Esophagus muscularis mucosa (tissue), 4 donors: ENCODE measurements at regions not wholly inside any gene's neighbourhood (a gene's known extent, or its start where the extent isn't known, plus 50 kb on each side); places are given as distances from the start of the nearest gene placed in this dataset.

Experiments
- DNase-seq: peaks from one replicate; pipeline ENCODE4 v3.0.0-alpha.2; 2017; ENCODE audit errors: extremely low spot score
- H3K27ac ChIP-seq, 4 donors: fragments of 200-600 bp; sonication (generic); replicated peaks in 1 of 4; 1 replicate in 3 of 4; 2 replicates in 1 of 4; pipeline ENCODE4 v1.5.1; 2016 to 2019; ENCODE audit warnings: mild to moderate bottlenecking in 1 of 4
- H3K27me3 ChIP-seq, 4 donors: fragments of 200-600 bp; sonication (generic); one replicate each; pipeline versions ENCODE4 v1.5.1 to v1.6.0; 2016 to 2019
- H3K36me3 ChIP-seq, 4 donors: fragments of 200-600 bp; sonication (generic); one replicate each; pipeline ENCODE4 v1.5.1; 2016 to 2019
- H3K4me1 ChIP-seq, 4 donors: fragments of 200-600 bp; sonication (generic); one replicate each; pipeline ENCODE4 v1.5.1; 2016 to 2019
- H3K4me3 ChIP-seq, 4 donors: fragments of 200-600 bp; sonication (generic); 1 replicate in 2 of 4; 2 replicates in 2 of 4; pipeline ENCODE4 v1.5.1; 2016 to 2019; ENCODE audit warnings: mild to moderate bottlenecking in 4 of 4, moderate library complexity in 1 of 4
- H3K9me3 ChIP-seq, 4 donors: fragments of 200-600 bp; sonication (generic); 1 replicate in 3 of 4; 2 replicates in 1 of 4; pipeline ENCODE4 v1.5.1; 2016 to 2019
- CTCF ChIP-seq, 3 experiments: fragments of 200-600 bp in 2 of 3; fragments of 450-650 bp in 1 of 3; sonication (generic) in 2 of 3; IDR thresholded peaks; one replicate each; pipeline ENCODE4 v1.5.1; 2017 to 2019; ENCODE audit warnings: antibody characterized with exemption in 3 of 3, mild to moderate bottlenecking in 2 of 3, moderate library complexity in 1 of 3
- EP300 ChIP-seq: sonication (generic); formaldehyde crosslinking; IDR thresholded peaks from one replicate; pipeline ENCODE4 v1.6.1; 2017; ENCODE audit warnings: antibody characterized with exemption
- POLR2A ChIP-seq: fragments of 450-650 bp; IDR thresholded peaks from one replicate; pipeline ENCODE4 v1.6.1; 2017; ENCODE audit warnings: antibody characterized with exemption, moderate library complexity, mild to moderate bottlenecking, low read depth
- POLR2AphosphoS5 ChIP-seq, 2 donors: sonication (generic); formaldehyde crosslinking; IDR thresholded peaks; one replicate each; pipeline ENCODE4 v1.6.1; 2017; ENCODE audit warnings: antibody characterized with exemption in 2 of 2
- WGBS: methylation state at CpG from one replicate; pipeline ENCODE4 v1.1.5; 2018; 5-methylcytosine and 5-hydroxymethylcytosine counted together
- intact Hi-C: fragments of 100-400 bp; cut with DNase I; formaldehyde crosslinking; loops from one replicate; pipeline ENCODE4 v1.15.1; 2023

GRCh38 chr10:117646718-117647117 is 104.2 kb downstream of the EMX2 start:
- WGBS, result 93% methylated on average over 4 of the region's 5 CpGs
- TF ChIP-seq POLR2AphosphoS5 (IDR thresholded peaks at IDR 0.05) (no peak), CTCF (IDR thresholded peaks at IDR 0.05) (no peak), POLR2A (no peak), EP300 (no peak)
- H3K4me3 ChIP-seq, result no peak overlapping the region
- no peaks in the 10 kb centered on the region for H3K4me1 ChIP-seq
- no peaks in the 10 kb centered on the region for H3K36me3 ChIP-seq
- H3K27ac ChIP-seq, result no peak overlapping the region
- intact Hi-C loops, result no loop called here
- no peak for DNase-seq
- peaks cover 0 to 9% (median 7%) of the 10 kb centered on the region in 4 donors for H3K9me3 ChIP-seq
- no peaks in the 10 kb centered on the region for H3K27me3 ChIP-seq

DNA sequence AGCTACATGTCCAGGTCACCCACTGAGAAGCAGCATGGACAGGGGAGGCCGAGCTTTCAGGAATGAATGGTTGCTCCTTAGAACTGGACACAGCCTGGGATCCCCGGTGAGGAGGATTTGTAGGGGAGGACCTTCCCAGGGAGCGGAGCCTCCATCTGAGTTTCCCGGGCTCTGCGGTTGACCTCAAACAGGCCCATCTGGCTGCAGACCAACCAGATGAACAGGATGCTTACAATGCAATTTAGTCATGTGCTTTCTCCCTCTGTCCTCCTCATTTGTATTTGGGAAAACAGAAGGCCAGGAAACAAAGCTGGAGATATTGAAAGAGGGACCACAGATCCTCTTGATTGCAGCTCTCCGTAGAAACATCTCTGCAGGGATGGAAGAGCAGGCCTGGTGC is 104.8 kb downstream of the EMX2 start:
- Histone ChIP-seq H3K4me1 (no peaks in the 10 kb centered on the region), H3K9me3 (peaks cover 0 to 9% (median 7%) of the 10 kb centered on the region in 4 donors), H3K27ac (no peak overlapping the region), H3K36me3 (no peaks in the 10 kb centered on the region), H3K27me3 (no peaks in the 10 kb centered on the region), H3K4me3 (no peak overlapping the region)
- WGBS, result 51% methylated on average over 5 of the region's 6 CpGs
- intact Hi-C loops, result no loop called here
- DNase-seq, result no peak
- no peak for TF ChIP-seq POLR2AphosphoS5 (IDR thresholded peaks at IDR 0.05)
- no peak for TF ChIP-seq CTCF (IDR thresholded peaks at IDR 0.05)
- TF ChIP-seq POLR2A, result no peak
- no peak for TF ChIP-seq EP300

DNA sequence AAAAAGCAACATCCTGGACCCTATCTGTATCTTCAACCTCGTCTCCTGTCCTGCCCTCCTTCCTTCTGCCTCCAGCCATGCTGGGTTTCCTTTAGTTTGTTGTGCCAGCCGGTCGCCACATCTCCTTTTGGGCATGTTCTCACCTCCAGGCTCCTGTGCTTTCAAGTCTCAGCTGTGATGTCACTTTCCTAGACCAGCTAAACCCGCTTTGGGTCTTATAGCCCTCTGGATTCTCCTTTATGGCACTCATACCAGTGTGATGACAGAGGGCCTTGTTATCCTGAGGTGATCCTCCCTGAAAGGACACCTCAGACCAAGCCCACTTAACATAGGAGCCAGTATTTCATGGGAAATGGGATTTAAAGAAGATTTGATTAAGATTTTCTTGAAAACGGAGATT is 108.6 kb downstream of the EMX2 start:
- intact Hi-C loops, result no loop called here
- no peak overlapping the region for H3K27ac ChIP-seq
- H3K4me3 ChIP-seq, result no peak overlapping the region
- H3K36me3 ChIP-seq, result no peaks in the 10 kb centered on the region
- no peaks in the 10 kb centered on the region for H3K4me1 ChIP-seq
- H3K9me3 ChIP-seq, result peaks cover 0 to 26% (median 18%) of the 10 kb centered on the region in 4 donors
- TF ChIP-seq EP300, result no peak
- no peak for TF ChIP-seq POLR2AphosphoS5 (IDR thresholded peaks at IDR 0.05)
- no peak for TF ChIP-seq CTCF (IDR thresholded peaks at IDR 0.05)
- no peak for TF ChIP-seq POLR2A
- no peak for DNase-seq
- H3K27me3 ChIP-seq, result no peaks in the 10 kb centered on the region
- WGBS, result 87% methylated on average over 5 of the region's 5 CpGs

DNA sequence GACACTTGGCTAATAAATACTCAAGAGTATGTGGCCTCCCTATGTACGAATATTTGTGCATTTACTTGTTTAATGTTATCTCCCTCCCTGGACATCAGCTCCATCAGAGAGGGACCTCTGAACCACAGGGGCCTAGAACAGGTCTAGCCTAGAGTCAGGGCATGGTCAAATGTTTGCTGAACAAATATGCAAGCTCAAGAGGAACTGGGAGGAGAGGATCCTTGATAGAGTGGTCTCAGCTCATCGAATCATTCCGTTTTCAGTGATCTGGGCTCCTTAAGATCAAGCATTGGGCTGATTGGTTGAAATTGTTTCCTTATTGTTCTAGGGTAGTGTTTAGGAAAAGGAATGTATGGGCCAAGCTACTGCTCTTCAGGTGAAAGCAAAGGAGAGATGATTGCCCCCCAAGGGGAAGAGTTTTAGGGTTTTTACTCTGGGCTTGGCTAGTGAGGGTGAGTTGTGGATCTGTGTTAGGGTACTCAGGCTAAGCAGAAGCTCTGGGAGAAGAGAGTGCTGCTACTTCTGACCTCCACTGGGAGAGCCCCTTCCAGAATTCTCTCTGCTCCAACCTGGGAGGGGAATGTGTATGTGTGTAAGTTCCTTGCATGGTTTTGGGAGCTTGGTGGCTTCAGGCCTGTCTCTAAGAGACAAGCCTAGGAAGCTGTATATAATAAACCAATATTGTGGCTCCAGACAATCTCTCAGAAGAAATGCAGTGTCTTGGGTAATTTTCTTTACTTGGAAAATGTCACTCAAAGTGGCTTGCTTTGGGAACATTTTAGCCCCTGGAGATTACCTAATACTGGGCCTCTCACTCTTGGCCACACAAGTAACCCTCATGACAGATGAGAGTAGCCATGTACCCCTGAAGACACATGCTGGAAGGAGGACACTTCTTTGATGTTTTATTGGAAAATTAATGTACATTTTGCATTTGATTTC is 110.0 kb downstream of the EMX2 start:
- H3K27ac ChIP-seq, result no peak overlapping the region
- TF ChIP-seq POLR2AphosphoS5 (IDR thresholded peaks at IDR 0.05) (no peak), POLR2A (no peak), EP300 (no peak), CTCF (IDR thresholded peaks at IDR 0.05) (no peak)
- intact Hi-C loops, result no loop called here
- no peak for DNase-seq
- 97% methylated on average over 3 of the region's 3 CpGs for WGBS
- peaks cover 0 to 26% (median 18%) of the 10 kb centered on the region in 4 donors for H3K9me3 ChIP-seq
- H3K27me3 ChIP-seq, result no peaks in the 10 kb centered on the region
- no peak overlapping the region for H3K4me3 ChIP-seq
- H3K4me1 ChIP-seq, result no peaks in the 10 kb centered on the region
- no peaks in the 10 kb centered on the region for H3K36me3 ChIP-seq

GRCh38 chr10:117653170-117653515 is 110.6 kb downstream of the EMX2 start:
- Histone ChIP-seq H3K9me3 (peaks cover 0 to 26% (median 18%) of the 10 kb centered on the region in 4 donors), H3K27me3 (no peaks in the 10 kb centered on the region), H3K36me3 (no peaks in the 10 kb centered on the region), H3K4me3 (no peak overlapping the region), H3K27ac (no peak overlapping the region), H3K4me1 (no peaks in the 10 kb centered on the region)
- TF ChIP-seq CTCF (IDR thresholded peaks at IDR 0.05) (no peak), POLR2AphosphoS5 (IDR thresholded peaks at IDR 0.05) (no peak), EP300 (no peak)
- intact Hi-C loops, result no loop called here
- DNase-seq, result no peak
